DND-41 (cell line): ENCODE measurements at regions not wholly inside any gene's neighbourhood (a gene's known extent, or its start where the extent isn't known, plus 50 kb on each side); places are given as distances from the start of the nearest gene placed in this dataset.
"Not testable (repeated sequence)": the region's sequence is repeated elsewhere in the genome, so short reads cannot be mapped to it uniquely, and the experiment has no call there.

ENCODE experiments used
- ATAC-seq: fragments of 200-7000 bp; cut with Tn5 transposase; 3 replicates; pipeline ENCODE4 v1.9.1; 2021; ENCODE audit warnings: low read depth; ENCODE audit not compliant: insufficient read depth
- DNase-seq: peaks from one replicate; pipeline ENCODE4 v3.0.0-alpha.2; 2020
- H2AFZ ChIP-seq: 2 replicates; pipeline ENCODE4 v1.6.0; 2012; ENCODE audit warnings: low read depth, low read length
- H3K27ac ChIP-seq: 2 replicates; pipeline ENCODE4 v1.5.1; 2012; ENCODE audit warnings: low read length, inconsistent platforms
- H3K27me3 ChIP-seq: fragments of 200-600 bp; sonication (generic); 2 replicates; pipeline ENCODE4 v1.6.0; 2012; ENCODE audit warnings: low read length, mild to moderate bottlenecking, inconsistent platforms; ENCODE audit not compliant: insufficient read depth, poor library complexity
- H3K36me3 ChIP-seq: 2 replicates; pipeline ENCODE4 v1.5.1; 2012; ENCODE audit warnings: low read length, inconsistent platforms; ENCODE audit not compliant: insufficient read depth
- H3K4me1 ChIP-seq: 2 replicates; pipeline ENCODE4 v1.5.1; 2012; ENCODE audit warnings: mild to moderate bottlenecking, low read length; ENCODE audit not compliant: insufficient read depth
- H3K4me2 ChIP-seq: 2 replicates; pipeline ENCODE4 v1.6.0; 2012; ENCODE audit warnings: mild to moderate bottlenecking, moderate library complexity, low read length, inconsistent platforms; ENCODE audit not compliant: insufficient read depth
- H3K4me3 ChIP-seq, 2 experiments: fragments of 200-600 bp in 1 of 2; shearing (Covaris generic) in 1 of 2; 2 replicates each; pipeline ENCODE4 v1.5.1; 2012 to 2016; ENCODE audit warnings: inconsistent platforms in 2 of 2, low read length in 2 of 2, mild to moderate bottlenecking in 2 of 2, low read depth in 1 of 2, moderate library complexity in 1 of 2
- H3K79me2 ChIP-seq: 2 replicates; pipeline ENCODE4 v1.6.0; 2012; ENCODE audit warnings: low read length, inconsistent platforms; ENCODE audit not compliant: insufficient read depth
- H3K9ac ChIP-seq: 2 replicates; pipeline ENCODE4 v1.6.0; 2012; ENCODE audit warnings: low read depth, mild to moderate bottlenecking, inconsistent platforms, low read length, moderate library complexity
- H3K9me3 ChIP-seq: 2 replicates; pipeline ENCODE4 v1.5.1; 2012; ENCODE audit warnings: low read length, moderate library complexity, mild to moderate bottlenecking, inconsistent platforms; ENCODE audit not compliant: insufficient read depth, severe bottlenecking
- H4K20me1 ChIP-seq: 2 replicates; pipeline ENCODE4 v1.6.0; 2012; ENCODE audit warnings: low read length; ENCODE audit not compliant: insufficient read depth
- EZH2 ChIP-seq: IDR thresholded peaks from 3 replicates; pipeline ENCODE4 v1.6.1; 2012; ENCODE audit warnings: borderline replicate concordance, low read depth, mild to moderate bottlenecking, moderate library complexity, low read length, inconsistent platforms; ENCODE audit not compliant: severe bottlenecking
- TF ChIP-seq, protein P1 (sequence below): IDR thresholded peaks from 2 replicates; pipeline ENCODE4 v1.5.1; 2012; ENCODE audit warnings: borderline replicate concordance, low read length, moderate library complexity, mild to moderate bottlenecking; ENCODE audit not compliant: poor library complexity, severe bottlenecking; ENCODE audit errors: extremely low read depth

DNA sequence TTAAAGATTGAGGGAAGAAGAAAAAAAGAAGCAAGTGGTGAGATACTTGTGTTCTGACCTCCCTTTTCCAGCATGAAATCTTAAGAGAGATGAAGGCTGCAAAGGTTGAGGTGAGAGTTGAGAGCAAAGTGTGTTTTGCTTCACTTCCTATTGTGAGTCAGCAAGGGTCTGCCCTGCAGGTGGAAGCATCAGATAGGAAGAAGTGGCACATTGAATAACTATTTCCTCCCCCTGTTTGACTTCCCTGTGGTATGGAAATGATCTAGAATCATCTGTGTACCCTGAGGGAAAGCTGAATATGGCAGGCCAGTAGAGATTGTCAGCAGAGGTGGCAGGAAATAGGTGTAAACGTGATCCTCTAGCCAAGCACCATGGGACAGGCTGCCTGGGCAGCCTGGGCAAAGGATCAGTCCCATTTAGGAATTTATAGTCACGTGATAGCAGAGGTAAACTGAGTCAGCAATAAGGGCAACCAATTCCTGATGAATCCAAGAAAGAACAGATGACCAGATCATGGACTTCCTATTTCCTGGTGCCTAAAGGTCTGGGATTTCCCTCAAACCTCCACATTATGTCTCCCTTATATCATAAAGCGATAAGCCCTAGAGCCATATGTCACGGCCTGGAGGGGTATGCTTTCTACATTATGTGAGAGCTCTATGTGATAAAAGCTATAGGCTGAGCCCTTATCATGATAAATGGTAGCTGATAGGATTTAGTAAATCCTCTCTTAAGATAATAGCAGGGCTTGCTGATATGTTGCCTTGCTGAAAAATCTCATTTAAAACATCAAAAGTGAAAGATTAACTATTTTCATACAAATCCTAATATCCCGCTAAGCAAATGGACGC is 287.0 kb downstream of the MDFIC start:
- H3K27me3 ChIP-seq, result no peaks in the 10 kb centered on the region
- no peak overlapping the region for H3K27ac ChIP-seq
- TF ChIP-seq, protein P1, sequence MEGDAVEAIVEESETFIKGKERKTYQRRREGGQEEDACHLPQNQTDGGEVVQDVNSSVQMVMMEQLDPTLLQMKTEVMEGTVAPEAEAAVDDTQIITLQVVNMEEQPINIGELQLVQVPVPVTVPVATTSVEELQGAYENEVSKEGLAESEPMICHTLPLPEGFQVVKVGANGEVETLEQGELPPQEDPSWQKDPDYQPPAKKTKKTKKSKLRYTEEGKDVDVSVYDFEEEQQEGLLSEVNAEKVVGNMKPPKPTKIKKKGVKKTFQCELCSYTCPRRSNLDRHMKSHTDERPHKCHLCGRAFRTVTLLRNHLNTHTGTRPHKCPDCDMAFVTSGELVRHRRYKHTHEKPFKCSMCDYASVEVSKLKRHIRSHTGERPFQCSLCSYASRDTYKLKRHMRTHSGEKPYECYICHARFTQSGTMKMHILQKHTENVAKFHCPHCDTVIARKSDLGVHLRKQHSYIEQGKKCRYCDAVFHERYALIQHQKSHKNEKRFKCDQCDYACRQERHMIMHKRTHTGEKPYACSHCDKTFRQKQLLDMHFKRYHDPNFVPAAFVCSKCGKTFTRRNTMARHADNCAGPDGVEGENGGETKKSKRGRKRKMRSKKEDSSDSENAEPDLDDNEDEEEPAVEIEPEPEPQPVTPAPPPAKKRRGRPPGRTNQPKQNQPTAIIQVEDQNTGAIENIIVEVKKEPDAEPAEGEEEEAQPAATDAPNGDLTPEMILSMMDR, result peak; percentile 10
- no peak for TF ChIP-seq EZH2
- no peak for ATAC-seq
- no peaks in the 10 kb centered on the region for H4K20me1 ChIP-seq
- H3K4me1 ChIP-seq, result no peaks in the 10 kb centered on the region
- H3K4me3 ChIP-seq, result no peak overlapping the region
- no peaks in the 10 kb centered on the region for H3K36me3 ChIP-seq
- H3K9me3 ChIP-seq, result peaks cover 22% of the 10 kb centered on the region
- H3K4me2 ChIP-seq, result no peak overlapping the region
- H3K9ac ChIP-seq, result no peak overlapping the region
- H3K79me2 ChIP-seq, result no peaks in the 10 kb centered on the region
- no peak for DNase-seq
- H2AFZ ChIP-seq, result no peak overlapping the region

DNA sequence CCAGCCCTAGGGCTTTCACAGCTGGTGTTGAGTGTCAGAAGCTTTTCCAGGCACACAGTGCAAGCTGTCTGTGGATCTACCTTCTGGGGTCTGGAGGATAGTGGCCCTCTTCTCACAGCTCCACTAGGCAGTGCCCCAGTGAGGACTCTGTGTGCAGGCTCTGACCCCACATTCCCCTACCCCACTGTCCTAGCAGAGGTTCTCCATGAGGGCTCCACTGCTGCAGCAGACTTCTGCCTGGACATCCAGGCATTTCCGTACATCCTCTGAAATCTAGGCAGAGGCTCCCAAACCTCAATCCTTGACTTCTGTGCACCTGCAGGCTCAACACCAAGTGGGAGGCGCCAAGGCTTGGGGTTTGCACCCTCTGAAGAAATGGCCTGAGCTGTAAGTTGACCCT is 284.5 kb downstream of the MDFIC start:
- not testable (repeated sequence) for H3K4me1 ChIP-seq, H3K4me2 ChIP-seq, H3K79me2 ChIP-seq, H3K9ac ChIP-seq, H3K4me3 ChIP-seq, H3K27me3 ChIP-seq, H3K27ac ChIP-seq, H4K20me1 ChIP-seq, H3K36me3 ChIP-seq, ATAC-seq, H2AFZ ChIP-seq, DNase-seq
- H3K9me3 ChIP-seq, result peaks cover 22% of the 10 kb centered on the region

DNA sequence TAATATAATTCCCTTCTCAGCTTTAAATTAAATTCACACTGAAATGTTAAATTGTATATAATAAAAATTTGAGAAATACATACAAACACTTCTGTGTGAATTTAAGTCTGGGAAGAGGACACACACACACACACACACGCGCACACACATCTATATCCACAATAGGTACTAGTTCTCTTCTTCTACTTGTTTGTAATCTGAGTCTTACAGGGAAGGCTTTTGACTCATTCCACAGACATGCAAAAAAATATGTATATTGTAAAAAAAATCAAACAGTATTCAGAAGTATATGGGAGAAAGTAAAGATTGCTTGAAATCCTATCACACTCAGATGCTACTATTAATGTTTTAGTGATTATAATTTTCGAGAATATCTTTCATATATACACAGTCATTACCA is 276.2 kb downstream of the MDFIC start:
- Histone ChIP-seq H3K79me2 (no peaks in the 10 kb centered on the region), H3K27me3 (no peaks in the 10 kb centered on the region), H3K27ac (no peak overlapping the region), H3K36me3 (no peaks in the 10 kb centered on the region), H2AFZ (no peak overlapping the region), H4K20me1 (no peaks in the 10 kb centered on the region), H3K4me2 (no peak overlapping the region), H3K9me3 (no peaks in the 10 kb centered on the region), H3K9ac (no peak overlapping the region), H3K4me3 (no peak overlapping the region), H3K4me1 (no peaks in the 10 kb centered on the region)
- ATAC-seq (no peak), DNase-seq (no peak)
- no peak for TF ChIP-seq EZH2
- TF ChIP-seq, protein P1, result no peak

DNA sequence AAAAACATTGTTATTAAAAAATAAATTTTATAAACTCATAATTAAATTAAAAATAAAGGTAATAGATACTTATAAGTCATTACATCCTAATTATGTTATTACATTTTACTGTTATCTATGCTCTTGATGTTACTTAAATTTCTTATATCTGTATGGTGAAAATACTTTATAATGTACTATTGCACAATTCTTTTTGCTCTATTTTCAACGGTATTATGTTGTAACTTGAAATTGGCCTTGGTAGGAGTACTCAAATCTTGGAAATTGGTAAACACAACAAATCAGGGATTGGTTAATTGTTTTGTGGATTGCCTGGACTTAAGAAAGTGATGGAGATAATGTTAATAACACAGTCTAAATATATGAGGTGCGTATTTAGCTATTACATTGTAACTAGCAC is 273.3 kb downstream of the MDFIC start:
- Histone ChIP-seq H3K79me2 (no peaks in the 10 kb centered on the region), H3K9ac (no peak overlapping the region), H2AFZ (no peak overlapping the region), H3K4me1 (no peaks in the 10 kb centered on the region), H3K9me3 (no peaks in the 10 kb centered on the region), H3K27me3 (no peaks in the 10 kb centered on the region), H3K36me3 (no peaks in the 10 kb centered on the region), H3K4me2 (no peak overlapping the region), H3K27ac (no peak overlapping the region), H3K4me3 (no peak overlapping the region), H4K20me1 (no peaks in the 10 kb centered on the region)
- no peak for ATAC-seq
- TF ChIP-seq, protein P1, result no peak
- no peak for TF ChIP-seq EZH2
- no peak for DNase-seq
